HG03103 (cell line): ENCODE measurements at regions not wholly inside any gene's neighbourhood (a gene's known extent, or its start where the extent isn't known, plus 50 kb on each side); places are given as distances from the start of the nearest gene placed in this dataset.

ENCODE experiments used
- ATAC-seq: cut with Tn5 transposase; IDR thresholded peaks from one replicate; pipeline ENCODE4 v1.9.1; 2021; ENCODE audit warnings: low read depth; ENCODE audit not compliant: unreplicated experiment

- peak; percentile 72 for ATAC-seq
Observed at GRCh38 chr6:99219788-99220187, 129.7 kb downstream of the FAXC start.

GRCh38 chr6:99216959-99217358 lies 132.5 kb downstream of the FAXC start:
- ATAC-seq: no peak

DNA sequence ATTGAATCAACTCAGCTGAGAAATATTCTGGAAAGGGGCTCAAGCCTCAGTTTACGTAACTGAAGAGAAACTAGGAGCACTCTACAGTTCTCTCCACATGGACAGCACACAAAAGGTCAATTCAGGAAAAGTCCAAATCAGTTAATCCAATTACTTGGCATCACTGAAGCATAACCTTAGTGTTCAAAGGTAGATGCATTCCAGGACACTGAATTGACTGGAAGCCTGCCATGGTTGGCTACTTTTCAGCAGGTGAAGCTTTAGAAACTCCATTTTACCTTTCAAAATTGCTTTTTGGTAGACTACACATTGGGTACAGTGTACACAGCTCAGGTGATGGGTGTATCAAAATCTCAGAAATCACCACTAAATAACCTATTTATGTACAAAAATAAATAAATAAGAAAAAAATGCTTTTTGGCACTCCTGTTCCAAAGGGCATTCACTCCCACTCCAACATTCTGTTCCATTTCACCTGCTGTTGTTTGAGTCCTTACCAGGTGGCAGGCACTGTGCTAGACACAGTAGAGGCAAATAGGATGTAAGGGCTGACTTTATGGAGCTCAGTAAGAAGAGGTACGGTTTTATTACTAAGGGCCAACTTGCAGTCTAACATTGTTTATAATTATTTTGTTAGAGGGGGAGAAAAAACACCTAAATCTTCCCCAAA lies 153.4 kb downstream of the FAXC start:
- no peak for ATAC-seq

DNA sequence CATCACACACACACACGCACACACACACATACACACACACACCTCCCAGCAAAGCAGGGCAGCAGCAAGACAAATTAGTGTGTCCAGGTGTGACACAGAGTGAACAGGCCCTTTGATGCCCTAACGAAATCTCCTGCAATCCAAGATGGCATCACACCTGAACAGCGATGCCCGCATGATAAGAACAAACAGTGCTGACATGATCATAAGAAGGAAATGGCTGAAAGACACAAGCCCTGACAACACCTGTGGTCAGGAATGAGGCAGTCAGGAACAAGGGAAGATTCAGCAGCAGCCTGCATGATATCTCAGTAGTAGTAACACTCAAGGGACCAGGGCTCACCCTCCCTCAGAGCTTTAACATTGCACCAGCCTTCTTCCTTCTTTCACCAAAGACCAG lies 156.9 kb downstream of the FAXC start:
- no peak for ATAC-seq

- ATAC-seq: peak; percentile 96
Observed at GRCh38 chr6:99189823-99190721, 159.4 kb downstream of the FAXC start.

- ATAC-seq: no peak
Observed at GRCh38 chr6:99187429-99187828, 162.0 kb downstream of the FAXC start.

DNA sequence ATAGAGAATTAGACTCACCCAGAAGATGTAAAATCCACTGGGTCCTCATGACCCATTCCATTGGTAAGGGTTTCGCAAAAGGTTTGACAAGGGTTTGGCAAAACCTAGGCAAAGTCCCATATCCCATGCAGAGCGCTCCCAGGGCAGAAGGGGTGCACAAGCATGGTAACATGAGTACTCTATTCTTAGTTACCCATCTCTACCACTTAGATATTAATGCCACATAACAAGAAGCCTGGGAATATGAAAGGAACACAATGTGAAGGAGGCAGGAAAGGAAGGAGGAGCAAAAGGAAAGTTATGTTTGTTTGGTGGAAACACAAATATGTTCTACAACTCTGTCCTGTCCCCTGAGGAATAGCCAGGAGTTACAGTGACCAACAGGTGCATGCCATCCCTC lies 163.1 kb downstream of the FAXC start:
- ATAC-seq: no peak

DNA sequence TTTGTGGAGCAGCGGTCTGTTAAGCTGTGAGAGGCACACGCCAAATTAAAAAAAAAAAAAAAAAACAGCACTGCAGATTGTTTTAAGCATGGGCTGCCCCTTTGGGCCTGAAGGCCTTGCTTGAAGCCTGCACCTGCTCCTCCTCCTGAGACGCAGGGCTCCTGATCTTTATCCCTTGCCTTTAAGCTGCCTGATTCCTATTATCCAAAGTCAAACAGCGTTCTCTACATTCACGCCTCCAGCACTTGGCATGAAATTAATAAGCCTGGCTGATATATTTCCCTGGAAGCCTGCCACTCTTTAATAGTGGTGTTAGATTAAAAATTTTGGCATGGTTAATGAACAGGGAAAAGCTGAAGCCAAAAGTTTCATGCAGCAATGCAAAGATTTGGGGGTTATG lies 163.9 kb downstream of the FAXC start:
- ATAC-seq: no peak

DNA sequence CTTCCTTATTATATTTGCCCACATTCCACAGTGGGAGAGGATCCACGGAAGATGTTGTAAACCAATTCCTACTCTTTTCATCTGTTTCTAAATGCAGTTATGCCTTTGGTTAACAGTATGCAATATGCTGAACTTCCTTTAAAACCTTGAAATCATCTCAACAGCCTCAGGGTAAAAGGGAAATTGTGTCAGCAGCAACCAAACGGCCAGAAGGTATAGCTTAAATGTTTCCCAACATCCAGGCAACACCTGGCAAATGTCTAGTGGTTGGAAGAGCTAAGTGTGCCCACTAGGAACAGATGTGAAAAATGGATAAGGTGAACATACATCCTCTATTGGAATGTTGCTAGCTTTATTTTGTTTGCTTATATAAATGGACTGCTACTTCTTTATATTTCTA lies 164.8 kb downstream of the FAXC start:
- ATAC-seq: no peak

DNA sequence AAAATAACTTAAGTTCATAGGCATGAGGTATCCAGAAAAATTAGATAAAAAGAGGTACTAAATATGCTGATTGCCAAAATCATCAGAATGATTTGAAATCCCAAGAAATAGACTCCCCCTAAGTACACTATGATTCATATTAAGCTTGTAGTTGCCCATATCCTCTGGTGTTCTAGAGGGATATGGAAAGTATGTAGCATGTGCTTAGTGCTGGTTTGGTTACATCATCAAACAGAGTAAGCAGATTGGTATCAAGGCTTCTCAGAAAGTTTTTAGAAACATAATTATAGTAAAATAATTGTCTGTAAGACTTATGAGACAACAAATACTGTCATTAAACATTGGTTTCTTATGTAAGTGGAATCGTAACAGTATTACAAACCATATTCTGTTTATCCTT lies 166.4 kb downstream of the FAXC start:
- no peak for ATAC-seq

DNA sequence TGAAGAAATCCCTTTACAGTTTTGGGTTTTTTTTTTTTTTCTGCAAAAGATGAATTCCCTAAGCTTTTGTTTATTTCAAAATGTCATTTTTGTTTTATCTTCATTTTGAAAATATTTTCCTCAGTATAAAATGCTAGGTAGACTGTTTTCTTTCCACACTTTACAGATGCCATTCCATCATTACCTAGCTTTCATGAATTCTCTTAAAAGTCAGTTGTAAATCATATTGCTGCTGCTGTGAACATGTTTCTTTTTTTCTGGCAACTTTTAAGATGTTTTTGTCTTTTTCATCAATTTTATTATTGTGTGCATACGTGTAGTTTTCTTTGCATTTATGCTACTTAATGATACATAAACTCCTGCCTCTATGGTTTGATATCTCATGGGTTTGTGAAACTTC lies 168.3 kb downstream of the FAXC start:
- ATAC-seq: no peak

- ATAC-seq: no peak
Observed at GRCh38 chr6:99178168-99178567, 171.3 kb downstream of the FAXC start.

- no peak for ATAC-seq
Observed at GRCh38 chr6:99177736-99178135, 171.7 kb downstream of the FAXC start.

DNA sequence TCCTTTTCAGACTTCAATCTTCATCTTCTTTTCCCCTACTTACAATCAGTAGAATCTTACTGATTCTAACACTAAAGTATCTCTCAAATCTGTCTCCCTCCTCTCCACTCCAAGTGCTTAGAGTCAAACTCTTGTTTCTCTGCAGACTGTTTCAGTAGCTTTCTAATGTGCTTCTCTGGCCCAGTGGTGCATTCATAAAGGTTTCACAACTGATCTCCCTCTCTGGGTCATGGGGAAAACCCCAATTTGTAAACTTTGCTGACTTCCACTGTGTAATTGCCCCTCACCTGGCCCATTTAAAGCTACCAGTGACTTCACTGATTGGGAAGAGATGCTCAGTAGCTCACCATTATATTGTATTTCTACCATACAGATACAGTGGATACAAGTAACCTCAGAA lies 183.6 kb downstream of the FAXC start:
- ATAC-seq: peak; percentile 84

DNA sequence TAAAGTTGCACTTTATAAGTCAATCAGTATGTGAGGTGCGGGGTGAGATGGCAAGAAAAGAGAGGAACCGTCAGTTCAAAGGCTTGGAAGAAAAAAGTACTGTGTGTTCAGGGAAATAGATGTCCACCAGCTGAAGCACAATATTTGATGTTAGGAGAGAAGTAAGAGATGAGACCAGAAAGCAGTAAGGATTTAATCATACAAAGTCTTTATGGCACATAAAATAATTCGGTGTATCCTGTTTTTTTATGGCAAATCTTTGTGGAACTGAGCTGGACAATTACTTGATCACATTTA lies 197.2 kb downstream of the FAXC start:
- no peak for ATAC-seq

DNA sequence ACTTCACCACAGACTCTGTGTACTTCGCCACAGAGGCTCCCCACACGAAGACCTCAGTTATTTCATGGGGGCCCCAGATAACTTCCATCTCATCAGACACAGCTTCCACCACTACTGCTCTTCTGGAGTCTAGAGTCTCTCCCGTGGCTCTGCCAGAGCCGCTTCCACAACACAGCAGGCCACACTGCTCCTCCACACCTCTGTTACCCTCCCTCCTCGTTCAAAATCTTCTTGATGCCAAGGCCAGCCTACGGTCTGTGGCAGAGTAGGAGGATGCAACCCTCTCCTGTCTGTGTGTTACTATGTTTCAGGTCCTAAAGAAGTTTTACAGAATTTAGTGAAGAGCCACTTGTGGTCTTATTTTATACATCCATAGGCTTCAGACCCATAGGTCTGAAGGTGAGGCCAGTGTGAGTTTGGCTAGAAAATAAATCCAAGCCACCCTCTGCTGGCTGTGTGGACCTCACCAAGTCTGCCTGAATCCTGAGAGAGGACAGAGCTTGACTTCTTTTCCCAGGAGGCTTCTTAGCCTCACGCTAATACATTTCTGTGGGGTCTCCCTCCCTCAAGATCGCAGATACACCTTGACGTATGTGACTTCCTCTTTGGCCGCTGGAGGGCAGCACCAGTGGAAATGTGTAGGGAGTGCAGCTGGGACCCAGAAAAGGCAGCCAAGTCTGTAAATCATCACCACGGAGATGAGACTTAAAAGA lies 197.7 kb downstream of the FAXC start:
- peak; percentile 97 for ATAC-seq

- no peak for ATAC-seq
Observed at GRCh38 chr6:99148761-99149160, 200.7 kb downstream of the FAXC start.

GRCh38 chr6:99148111-99148510 lies 200.4 kb upstream of the FBXL4 start:
- no peak for ATAC-seq

- ATAC-seq: no peak
Observed at GRCh38 chr6:99147206-99147605, 199.5 kb upstream of the FBXL4 start.

DNA sequence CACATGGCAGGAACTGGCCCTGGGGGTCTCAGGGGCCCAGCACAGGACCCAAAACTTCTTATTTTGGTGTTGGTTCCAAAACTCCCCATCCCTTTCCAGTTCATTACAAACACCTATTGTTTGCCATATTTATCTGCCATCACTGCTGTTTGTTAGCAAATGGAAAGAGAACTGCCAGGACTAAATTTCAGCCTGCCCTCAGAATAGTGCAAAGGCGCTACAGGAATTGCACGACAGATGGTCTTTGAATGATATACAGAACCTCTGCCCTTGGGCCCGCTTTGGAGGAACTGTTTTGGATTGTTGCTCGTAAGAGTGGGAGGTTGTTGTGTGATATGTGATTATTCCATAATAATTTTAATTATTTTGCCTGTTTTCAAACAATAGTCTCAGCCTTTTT lies 199.0 kb upstream of the FBXL4 start:
- no peak for ATAC-seq

DNA sequence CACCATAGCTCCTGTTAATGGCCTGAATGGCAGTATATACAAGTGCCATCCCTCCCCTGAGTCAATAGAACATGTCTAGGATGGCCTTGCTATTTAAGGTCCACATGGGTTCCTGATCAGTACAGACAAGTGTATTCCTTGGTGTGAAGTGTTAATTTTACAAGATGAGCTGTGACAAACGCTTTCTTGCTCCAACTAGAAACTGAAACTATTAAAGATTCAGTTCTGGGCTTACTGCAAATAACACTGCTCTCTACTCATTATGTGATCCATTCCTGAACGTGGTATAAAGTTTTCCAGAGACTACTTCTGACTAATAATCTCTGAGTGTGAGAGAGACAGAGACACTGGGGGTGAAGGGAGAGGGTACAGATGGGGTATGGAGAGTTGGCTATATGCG lies 198.0 kb upstream of the FBXL4 start:
- ATAC-seq: no peak
